H1 (cell line): ENCODE measurements at regions not wholly inside any gene's neighbourhood (a gene's known extent, or its start where the extent isn't known, plus 50 kb on each side); places are given as distances from the start of the nearest gene placed in this dataset.

Source experiments
- CTCF ChIA-PET: fragments of 300-600 bp; sonication (Branson Sonifier 250); formaldehyde crosslinking; loops from one replicate; lab custom pipeline; 2021; ENCODE audit not compliant: partially characterized antibody; lab: Charles Lee
- POLR2A ChIA-PET: fragments of 300-600 bp; sonication (Branson Sonifier 250); formaldehyde crosslinking; loops from one replicate; lab custom pipeline; 2021; ENCODE audit warnings: inconsistent platforms; ENCODE audit not compliant: partially characterized antibody; lab: Charles Lee
- DNase-seq, 2 experiments: peaks; one replicate each; pipeline versions ENCODE4 v3.0.0 to v3.0.0-alpha.2; 2010 to 2022; ENCODE audit warnings: low spot score in 2 of 2, low read depth in 1 of 2, mixed read lengths in 1 of 2
- FAIRE-seq: peaks from 2 replicates; lab custom pipeline; 2011; peaks lifted over from hg19 to GRCh38; lab: Jason Lieb, UNC
- H2AFZ ChIP-seq: 2 replicates; pipeline ENCODE4 v1.8.1; 2012; ENCODE audit warnings: low read length, inconsistent platforms
- H2AK5ac ChIP-seq: 2 replicates; pipeline ENCODE4 v1.6.1; 2013; ENCODE audit warnings: low read depth, low read length
- H2BK120ac ChIP-seq: replicated peaks from 2 replicates; pipeline ENCODE3; 2013; ENCODE audit warnings: low read depth, low read length, inconsistent platforms
- H2BK12ac ChIP-seq: 2 replicates; pipeline ENCODE4 v1.6.1; 2013; ENCODE audit warnings: low read depth, low read length
- H2BK15ac ChIP-seq: 2 replicates; pipeline ENCODE4 v1.6.1; 2013; ENCODE audit warnings: low read length
- H2BK20ac ChIP-seq: 2 replicates; pipeline ENCODE4 v1.6.1; 2013; ENCODE audit warnings: low read length
- H2BK5ac ChIP-seq: 2 replicates; pipeline ENCODE4 v1.6.1; 2013; ENCODE audit warnings: low read depth, low read length
- H3K14ac ChIP-seq: 2 replicates; pipeline ENCODE4 v1.6.1; 2013; ENCODE audit warnings: inconsistent platforms; ENCODE audit not compliant: insufficient read length
- H3K18ac ChIP-seq: 2 replicates; pipeline ENCODE4 v1.6.1; 2013; ENCODE audit warnings: low read length; ENCODE audit errors: extremely low read depth
- H3K23ac ChIP-seq: 2 replicates; pipeline ENCODE4 v1.6.1; 2013; ENCODE audit warnings: inconsistent platforms; ENCODE audit not compliant: insufficient read length
- H3K23me2 ChIP-seq: 2 replicates; pipeline ENCODE4 v1.6.1; 2013; ENCODE audit warnings: low read depth, low read length
- H3K27ac ChIP-seq: 2 replicates; pipeline ENCODE4 v1.6.1; 2011; ENCODE audit warnings: low read depth, low read length, inconsistent platforms
- H3K27me3 ChIP-seq, 4 experiments: replicated peaks in 1 of 4; 1 replicate in 1 of 4; 2 replicates in 3 of 4; pipeline versions ENCODE4 v1.6.1 to v1.8.1; 2011 to 2013; ENCODE audit warnings: low read length in 3 of 4, mild to moderate bottlenecking in 3 of 4, inconsistent platforms in 2 of 4, mixed read lengths in 2 of 4, moderate library complexity in 1 of 4; ENCODE audit not compliant: control insufficient read depth in 3 of 4, insufficient read depth in 3 of 4; ENCODE audit errors: extremely low read depth in 1 of 4
- H3K36me3 ChIP-seq, 4 experiments: 2 replicates each; pipeline versions ENCODE4 v1.6.1 to v1.8.1; 2011 to 2013; ENCODE audit warnings: mild to moderate bottlenecking in 4 of 4, low read length in 3 of 4, moderate library complexity in 2 of 4, control low read depth in 1 of 4, inconsistent platforms in 1 of 4; ENCODE audit not compliant: insufficient read depth in 4 of 4, control insufficient read depth in 2 of 4
- H3K4ac ChIP-seq: replicated peaks from 2 replicates; pipeline ENCODE3; 2013; ENCODE audit warnings: low read length, low read depth, mixed read lengths, inconsistent platforms; ENCODE audit not compliant: insufficient read length
- H3K4me1 ChIP-seq, 4 experiments: replicated peaks in 1 of 4; 1 replicate in 1 of 4; 2 replicates in 3 of 4; pipeline versions ENCODE4 v1.6.1 to v1.8.1; 2011 to 2013; ENCODE audit warnings: low read length in 3 of 4, inconsistent platforms in 2 of 4, mixed read lengths in 1 of 4; ENCODE audit not compliant: insufficient read depth in 4 of 4, control insufficient read depth in 3 of 4
- H3K4me2 ChIP-seq, 2 experiments: 2 replicates each; pipeline versions ENCODE4 v1.6.1 to v1.8.1; 2011 to 2013; ENCODE audit warnings: low read depth in 2 of 2, low read length in 2 of 2, control low read depth in 1 of 2, inconsistent platforms in 1 of 2, mild to moderate bottlenecking in 1 of 2; ENCODE audit not compliant: insufficient read depth in 1 of 2
- H3K4me3 ChIP-seq, 4 experiments: fragments of 200-600, 300-600 bp in 1 of 4; sonication (generic), shearing (Covaris generic), sonication (Bioruptor Twin) in 1 of 4; 2 replicates each; pipeline versions ENCODE4 v1.5.1 to v1.8.1; 2011 to 2016; ENCODE audit warnings: low read length in 4 of 4, low read depth in 3 of 4, control low read depth in 2 of 4, inconsistent platforms in 2 of 4, mild to moderate bottlenecking in 2 of 4, mixed read lengths in 1 of 4, moderate library complexity in 1 of 4; ENCODE audit not compliant: insufficient read depth in 2 of 4; ENCODE audit errors: extremely low read depth in 1 of 4
- H3K56ac ChIP-seq: replicated peaks from 2 replicates; pipeline ENCODE3; 2013; ENCODE audit warnings: low read depth, mild to moderate bottlenecking, mixed read lengths, low read length, inconsistent platforms; ENCODE audit not compliant: insufficient read length
- H3K79me1 ChIP-seq: 2 replicates; pipeline ENCODE4 v1.6.1; 2013; ENCODE audit warnings: low read depth, low read length, control low read depth
- H3K79me2 ChIP-seq, 2 experiments: 2 replicates each; pipeline versions ENCODE4 v1.6.1 to v1.8.1; 2012 to 2013; ENCODE audit warnings: low read length in 2 of 2, mild to moderate bottlenecking in 2 of 2, inconsistent platforms in 1 of 2; ENCODE audit not compliant: insufficient read depth in 2 of 2, control insufficient read depth in 1 of 2
- H3K9ac ChIP-seq, 4 experiments: replicated peaks in 1 of 4; 1 replicate in 1 of 4; 2 replicates in 3 of 4; pipeline versions ENCODE4 v1.6.1 to v1.8.1; 2011 to 2013; ENCODE audit warnings: low read depth in 3 of 4, low read length in 3 of 4, control low read depth in 2 of 4, mild to moderate bottlenecking in 2 of 4, moderate library complexity in 2 of 4, inconsistent platforms in 1 of 4; ENCODE audit errors: extremely low read depth in 1 of 4
- H3K9me3 ChIP-seq, 2 experiments: 2 replicates each; pipeline versions ENCODE4 v1.6.1 to v1.8.1; 2012 to 2013; ENCODE audit warnings: mild to moderate bottlenecking in 2 of 2, moderate library complexity in 2 of 2, control low read depth in 1 of 2, inconsistent platforms in 1 of 2, low read depth in 1 of 2, low read length in 1 of 2, mixed read lengths in 1 of 2; ENCODE audit not compliant: insufficient read depth in 2 of 2
- H4K20me1 ChIP-seq, 2 experiments: replicated peaks in 1 of 2; 2 replicates each; pipeline versions ENCODE3 to v1.8.1; 2011 to 2013; ENCODE audit warnings: inconsistent platforms in 2 of 2, low read length in 2 of 2, mild to moderate bottlenecking in 1 of 2; ENCODE audit not compliant: insufficient read depth in 2 of 2, control insufficient read depth in 1 of 2
- H4K5ac ChIP-seq: 2 replicates; pipeline ENCODE4 v1.6.1; 2013; ENCODE audit warnings: low read length, low read depth, mixed read lengths, inconsistent platforms; ENCODE audit not compliant: insufficient read length
- H4K8ac ChIP-seq: 2 replicates; pipeline ENCODE4 v1.8.0; 2013; ENCODE audit warnings: mild to moderate bottlenecking, moderate library complexity, low read length, inconsistent platforms; ENCODE audit not compliant: insufficient read depth; ENCODE audit errors: extremely low read depth
- H4K91ac ChIP-seq: replicated peaks from 2 replicates; pipeline ENCODE3; 2013; ENCODE audit warnings: low read length, mixed read lengths, inconsistent platforms; ENCODE audit not compliant: insufficient read length
- WGBS, 2 experiments: shearing (Covaris generic) in 1 of 2; methylation state at CpG; one replicate each; pipeline versions ENCODE4 v1.1.6 to v1.1.7; 2013 to 2015; ENCODE audit warnings: low lambda C conversion rate in 2 of 2, mixed read lengths in 2 of 2, inconsistent platforms in 1 of 2, low coverage in 1 of 2, missing lambda C conversion rate in 1 of 2; ENCODE audit not compliant: insufficient replicate concordance in 2 of 2, insufficient coverage in 1 of 2, insufficient read length in 1 of 2; ENCODE audit errors: extremely low coverage in 1 of 2, missing lambda C conversion rate in 1 of 2; 5-methylcytosine and 5-hydroxymethylcytosine counted together
- TF ChIP-seq, protein P1 (sequence below): fragments of 300-600 bp; sonication (generic); IDR thresholded peaks from 2 replicates; pipeline ENCODE4 v1.7.1; 2012; ENCODE audit warnings: low read length, moderate library complexity, mild to moderate bottlenecking, inconsistent platforms; ENCODE audit not compliant: insufficient replicate concordance

DNA sequence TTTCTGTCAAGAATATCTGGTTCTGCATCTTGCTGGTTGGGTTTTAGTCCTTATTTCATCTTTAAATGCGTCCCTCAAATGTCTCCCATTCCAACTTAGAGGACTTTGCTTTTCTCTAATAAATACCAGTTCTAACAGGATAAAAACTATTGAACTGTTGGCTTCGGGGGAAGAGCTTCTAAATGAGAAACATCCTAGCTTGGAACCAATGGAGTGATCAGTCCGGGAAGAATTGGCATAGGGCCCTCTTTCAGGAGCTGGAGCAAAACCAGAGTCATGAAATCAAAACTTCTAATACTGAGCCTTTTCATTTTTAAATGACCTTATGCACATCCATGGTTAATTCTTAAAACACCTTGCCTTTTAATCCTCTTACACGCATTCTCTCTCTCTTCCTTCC, 401.6 kb upstream of the SMIM21 start:
- Histone ChIP-seq H4K5ac (no peak overlapping the region), H3K4me3 (no peak overlapping the region), H2BK120ac (no peak overlapping the region), H3K27me3 (no peaks in the 10 kb centered on the region), H2AK5ac (no peak overlapping the region), H4K8ac (no peak overlapping the region), H2BK12ac (no peak overlapping the region), H2BK15ac (no peak overlapping the region), H4K20me1 (no peaks in the 10 kb centered on the region), H3K56ac (no peak overlapping the region), H3K9ac (no peak overlapping the region), H3K27ac (no peak overlapping the region), H2BK5ac (no peak overlapping the region), H3K79me2 (no peaks in the 10 kb centered on the region), H3K36me3 (no peaks in the 10 kb centered on the region), H3K9me3 (no peaks in the 10 kb centered on the region), H3K4me1 (peaks cover 0 to 7% (median 2%) of the 10 kb centered on the region in 4 experiments; a peak in 3 of 7 replicates), H4K91ac (no peak overlapping the region), H3K23me2 (no peaks in the 10 kb centered on the region), H3K18ac (no peak overlapping the region), H3K14ac (no peak overlapping the region), H2AFZ (no peak overlapping the region), H3K4me2 (no peak overlapping the region), H3K23ac (no peak overlapping the region), H3K4ac (no peak overlapping the region), H3K79me1 (no peaks in the 10 kb centered on the region), H2BK20ac (no peak overlapping the region)
- CTCF ChIA-PET: interaction anchor here (0.7 kb wide), 1 partner anchor 46 kb away, joined by 3 read pairs; no protein-coding TSS in a partner anchor
- WGBS, 2 experiments: 91 to 100% methylated on average over 1 to 4 of the region's 4 CpGs
- FAIRE-seq (no peak), DNase-seq (no peak)
- POLR2A ChIA-PET: no interaction called here
- TF ChIP-seq, protein P1, sequence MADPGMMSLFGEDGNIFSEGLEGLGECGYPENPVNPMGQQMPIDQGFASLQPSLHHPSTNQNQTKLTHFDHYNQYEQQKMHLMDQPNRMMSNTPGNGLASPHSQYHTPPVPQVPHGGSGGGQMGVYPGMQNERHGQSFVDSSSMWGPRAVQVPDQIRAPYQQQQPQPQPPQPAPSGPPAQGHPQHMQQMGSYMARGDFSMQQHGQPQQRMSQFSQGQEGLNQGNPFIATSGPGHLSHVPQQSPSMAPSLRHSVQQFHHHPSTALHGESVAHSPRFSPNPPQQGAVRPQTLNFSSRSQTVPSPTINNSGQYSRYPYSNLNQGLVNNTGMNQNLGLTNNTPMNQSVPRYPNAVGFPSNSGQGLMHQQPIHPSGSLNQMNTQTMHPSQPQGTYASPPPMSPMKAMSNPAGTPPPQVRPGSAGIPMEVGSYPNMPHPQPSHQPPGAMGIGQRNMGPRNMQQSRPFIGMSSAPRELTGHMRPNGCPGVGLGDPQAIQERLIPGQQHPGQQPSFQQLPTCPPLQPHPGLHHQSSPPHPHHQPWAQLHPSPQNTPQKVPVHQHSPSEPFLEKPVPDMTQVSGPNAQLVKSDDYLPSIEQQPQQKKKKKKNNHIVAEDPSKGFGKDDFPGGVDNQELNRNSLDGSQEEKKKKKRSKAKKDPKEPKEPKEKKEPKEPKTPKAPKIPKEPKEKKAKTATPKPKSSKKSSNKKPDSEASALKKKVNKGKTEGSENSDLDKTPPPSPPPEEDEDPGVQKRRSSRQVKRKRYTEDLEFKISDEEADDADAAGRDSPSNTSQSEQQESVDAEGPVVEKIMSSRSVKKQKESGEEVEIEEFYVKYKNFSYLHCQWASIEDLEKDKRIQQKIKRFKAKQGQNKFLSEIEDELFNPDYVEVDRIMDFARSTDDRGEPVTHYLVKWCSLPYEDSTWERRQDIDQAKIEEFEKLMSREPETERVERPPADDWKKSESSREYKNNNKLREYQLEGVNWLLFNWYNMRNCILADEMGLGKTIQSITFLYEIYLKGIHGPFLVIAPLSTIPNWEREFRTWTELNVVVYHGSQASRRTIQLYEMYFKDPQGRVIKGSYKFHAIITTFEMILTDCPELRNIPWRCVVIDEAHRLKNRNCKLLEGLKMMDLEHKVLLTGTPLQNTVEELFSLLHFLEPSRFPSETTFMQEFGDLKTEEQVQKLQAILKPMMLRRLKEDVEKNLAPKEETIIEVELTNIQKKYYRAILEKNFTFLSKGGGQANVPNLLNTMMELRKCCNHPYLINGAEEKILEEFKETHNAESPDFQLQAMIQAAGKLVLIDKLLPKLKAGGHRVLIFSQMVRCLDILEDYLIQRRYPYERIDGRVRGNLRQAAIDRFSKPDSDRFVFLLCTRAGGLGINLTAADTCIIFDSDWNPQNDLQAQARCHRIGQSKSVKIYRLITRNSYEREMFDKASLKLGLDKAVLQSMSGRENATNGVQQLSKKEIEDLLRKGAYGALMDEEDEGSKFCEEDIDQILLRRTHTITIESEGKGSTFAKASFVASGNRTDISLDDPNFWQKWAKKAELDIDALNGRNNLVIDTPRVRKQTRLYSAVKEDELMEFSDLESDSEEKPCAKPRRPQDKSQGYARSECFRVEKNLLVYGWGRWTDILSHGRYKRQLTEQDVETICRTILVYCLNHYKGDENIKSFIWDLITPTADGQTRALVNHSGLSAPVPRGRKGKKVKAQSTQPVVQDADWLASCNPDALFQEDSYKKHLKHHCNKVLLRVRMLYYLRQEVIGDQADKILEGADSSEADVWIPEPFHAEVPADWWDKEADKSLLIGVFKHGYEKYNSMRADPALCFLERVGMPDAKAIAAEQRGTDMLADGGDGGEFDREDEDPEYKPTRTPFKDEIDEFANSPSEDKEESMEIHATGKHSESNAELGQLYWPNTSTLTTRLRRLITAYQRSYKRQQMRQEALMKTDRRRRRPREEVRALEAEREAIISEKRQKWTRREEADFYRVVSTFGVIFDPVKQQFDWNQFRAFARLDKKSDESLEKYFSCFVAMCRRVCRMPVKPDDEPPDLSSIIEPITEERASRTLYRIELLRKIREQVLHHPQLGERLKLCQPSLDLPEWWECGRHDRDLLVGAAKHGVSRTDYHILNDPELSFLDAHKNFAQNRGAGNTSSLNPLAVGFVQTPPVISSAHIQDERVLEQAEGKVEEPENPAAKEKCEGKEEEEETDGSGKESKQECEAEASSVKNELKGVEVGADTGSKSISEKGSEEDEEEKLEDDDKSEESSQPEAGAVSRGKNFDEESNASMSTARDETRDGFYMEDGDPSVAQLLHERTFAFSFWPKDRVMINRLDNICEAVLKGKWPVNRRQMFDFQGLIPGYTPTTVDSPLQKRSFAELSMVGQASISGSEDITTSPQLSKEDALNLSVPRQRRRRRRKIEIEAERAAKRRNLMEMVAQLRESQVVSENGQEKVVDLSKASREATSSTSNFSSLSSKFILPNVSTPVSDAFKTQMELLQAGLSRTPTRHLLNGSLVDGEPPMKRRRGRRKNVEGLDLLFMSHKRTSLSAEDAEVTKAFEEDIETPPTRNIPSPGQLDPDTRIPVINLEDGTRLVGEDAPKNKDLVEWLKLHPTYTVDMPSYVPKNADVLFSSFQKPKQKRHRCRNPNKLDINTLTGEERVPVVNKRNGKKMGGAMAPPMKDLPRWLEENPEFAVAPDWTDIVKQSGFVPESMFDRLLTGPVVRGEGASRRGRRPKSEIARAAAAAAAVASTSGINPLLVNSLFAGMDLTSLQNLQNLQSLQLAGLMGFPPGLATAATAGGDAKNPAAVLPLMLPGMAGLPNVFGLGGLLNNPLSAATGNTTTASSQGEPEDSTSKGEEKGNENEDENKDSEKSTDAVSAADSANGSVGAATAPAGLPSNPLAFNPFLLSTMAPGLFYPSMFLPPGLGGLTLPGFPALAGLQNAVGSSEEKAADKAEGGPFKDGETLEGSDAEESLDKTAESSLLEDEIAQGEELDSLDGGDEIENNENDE: no peak
